ENCODE measurements at regions not wholly inside any gene's neighbourhood (a gene's known extent, or its start where the extent isn't known, plus 50 kb on each side); places are given as distances from the start of the nearest gene placed in this dataset.

- no peak for DNase-seq
Measured at GRCh38 chr13:79803296-79803695, 322.3 kb downstream of the NDFIP2 start.

GRCh38 chr13:79802389-79803085, 321.6 kb downstream of the NDFIP2 start:
- DNase-seq = no peak

GRCh38 chr13:79799059-79799867, 318.3 kb downstream of the NDFIP2 start:
- no peak for DNase-seq

GRCh38 chr13:79796136-79796535, 315.2 kb downstream of the NDFIP2 start:
- DNase-seq = no peak

GRCh38 chr13:79794931-79795330, 314.0 kb downstream of the NDFIP2 start:
- no peak for DNase-seq

GRCh38 chr13:79792716-79793115, 311.8 kb downstream of the NDFIP2 start:
- DNase-seq = no peak

- no peak for DNase-seq
Measured at GRCh38 chr13:79791471-79792042, 310.6 kb downstream of the NDFIP2 start.

- DNase-seq = no peak
Measured at GRCh38 chr13:79786176-79786575, 305.2 kb downstream of the NDFIP2 start.

GRCh38 chr13:79782541-79783205, 301.7 kb downstream of the NDFIP2 start:
- DNase-seq = peak; percentile 55

- DNase-seq = no peak
Measured at GRCh38 chr13:79781829-79782540, 301.0 kb downstream of the NDFIP2 start.

- no peak for DNase-seq
Measured at GRCh38 chr13:79780240-79780639, 299.3 kb downstream of the NDFIP2 start.

- DNase-seq = no peak
Measured at GRCh38 chr13:79779761-79780160, 298.8 kb downstream of the NDFIP2 start.

GRCh38 chr13:79778741-79779460, 297.9 kb downstream of the NDFIP2 start:
- no peak for DNase-seq

GRCh38 chr13:79777504-79777903, 296.5 kb downstream of the NDFIP2 start:
- DNase-seq = no peak

GRCh38 chr13:79776531-79777295, 295.8 kb downstream of the NDFIP2 start:
- DNase-seq = no peak

- no peak for DNase-seq
Measured at GRCh38 chr13:79775830-79776229, 294.9 kb downstream of the NDFIP2 start.

- no peak for DNase-seq
Measured at GRCh38 chr13:79772811-79773210, 291.9 kb downstream of the NDFIP2 start.

GRCh38 chr13:79771493-79771892, 290.5 kb downstream of the NDFIP2 start:
- DNase-seq = no peak

GRCh38 chr13:79770056-79770455, 289.1 kb downstream of the NDFIP2 start:
- no peak for DNase-seq

GRCh38 chr13:79767126-79767525, 286.2 kb downstream of the NDFIP2 start:
- DNase-seq = no peak

- DNase-seq = no peak
Measured at GRCh38 chr13:79765331-79765730, 284.4 kb downstream of the NDFIP2 start.
